IPS-18c (cell line): ENCODE measurements at regions not wholly inside any gene's neighbourhood (a gene's known extent, or its start where the extent isn't known, plus 50 kb on each side); places are given as distances from the start of the nearest gene placed in this dataset.

Experiments used
- H3K4me3 ChIP-seq: 2 replicates; pipeline ENCODE4 v1.7.0; 2013; ENCODE audit warnings: low read depth, mild to moderate bottlenecking, low read length, moderate library complexity; ENCODE audit not compliant: insufficient read depth
- H3K9me3 ChIP-seq: one replicate; pipeline ENCODE4 v1.6.1; 2013; ENCODE audit warnings: mild to moderate bottlenecking, low read length, moderate library complexity; ENCODE audit not compliant: control insufficient read depth, insufficient read depth

DNA sequence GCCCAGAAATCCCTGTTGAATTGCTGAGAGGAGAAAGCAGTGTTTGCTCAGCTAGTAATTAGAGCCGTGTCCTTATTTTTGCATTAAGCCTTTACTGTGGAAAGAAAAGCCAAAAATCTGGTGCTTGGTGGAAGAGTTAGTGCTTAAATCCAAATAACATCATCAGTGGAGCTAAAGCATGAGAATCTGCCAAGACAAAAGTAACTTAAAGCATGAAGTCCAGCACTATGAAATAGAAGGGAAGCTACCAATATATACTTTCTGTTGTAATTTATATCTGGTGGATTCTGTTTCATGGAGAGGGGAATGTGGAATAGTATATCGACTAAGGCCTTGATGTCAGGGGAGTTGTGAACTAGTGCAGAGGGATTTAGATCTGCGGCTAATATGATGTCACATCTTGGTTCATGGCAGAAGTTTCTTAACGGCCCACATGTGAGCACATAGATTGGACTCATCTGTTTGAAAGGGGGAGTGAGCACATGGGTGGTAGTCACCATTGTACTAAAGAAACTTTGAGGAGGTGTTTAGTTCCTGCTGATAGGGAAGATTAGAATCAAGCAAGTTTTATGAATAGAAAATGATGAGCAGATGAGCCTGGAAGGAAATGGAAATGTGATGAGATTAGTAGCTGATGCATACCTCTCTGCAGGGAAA is 224.4 kb upstream of the MTNR1B start:
- Histone ChIP-seq H3K4me3 (no peak overlapping the region), H3K9me3 (no peaks in the 10 kb centered on the region)

- no peaks in the 10 kb centered on the region for H3K9me3 ChIP-seq
- H3K4me3 ChIP-seq, result no peak overlapping the region
Observed at GRCh38 chr11:92750794-92751193, 218.7 kb upstream of the MTNR1B start.

DNA sequence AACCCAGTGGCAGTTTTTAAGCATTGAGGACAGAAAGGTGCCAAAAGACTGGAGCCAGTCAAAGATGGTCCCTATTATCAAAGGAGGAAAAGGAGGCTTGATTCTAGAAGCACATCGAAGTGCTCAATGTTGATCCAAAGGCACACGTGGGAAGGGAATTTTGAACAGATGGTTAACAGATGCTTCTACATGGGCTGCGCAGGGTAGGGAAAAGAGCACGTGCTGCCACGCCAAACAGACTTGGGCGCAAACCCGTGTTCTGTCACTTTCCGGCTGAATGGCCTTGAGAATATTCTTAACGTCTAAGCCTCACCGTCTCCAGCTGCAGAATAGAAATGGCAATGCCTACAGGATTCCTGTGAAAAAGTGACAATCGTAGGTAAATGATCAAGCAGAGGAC is 217.9 kb upstream of the MTNR1B start:
- H3K9me3 ChIP-seq, result no peaks in the 10 kb centered on the region

DNA sequence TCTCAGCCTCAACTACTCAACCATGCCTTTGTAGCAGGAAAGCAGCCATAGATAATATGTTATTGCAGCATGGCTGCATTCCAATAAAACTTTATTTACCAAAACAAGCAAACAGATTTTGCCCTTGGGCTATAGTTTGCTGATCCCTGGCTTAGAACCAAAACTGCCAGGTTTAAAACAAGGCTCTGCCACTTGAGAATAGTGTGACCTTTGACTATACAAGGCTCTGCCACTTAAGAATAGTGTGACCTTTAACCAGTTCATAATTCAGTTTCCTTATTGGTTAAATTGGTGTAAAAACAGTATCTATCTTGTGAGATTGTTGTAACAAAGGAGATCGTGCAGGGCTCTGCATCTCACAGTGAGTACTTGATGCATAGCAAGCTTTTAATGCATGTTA is 217.3 kb upstream of the MTNR1B start:
- Histone ChIP-seq H3K4me3 (no peak overlapping the region), H3K9me3 (no peaks in the 10 kb centered on the region)

More for the DNA sequence above, 217.9 kb upstream of the MTNR1B start:
- no peak overlapping the region for H3K4me3 ChIP-seq

DNA sequence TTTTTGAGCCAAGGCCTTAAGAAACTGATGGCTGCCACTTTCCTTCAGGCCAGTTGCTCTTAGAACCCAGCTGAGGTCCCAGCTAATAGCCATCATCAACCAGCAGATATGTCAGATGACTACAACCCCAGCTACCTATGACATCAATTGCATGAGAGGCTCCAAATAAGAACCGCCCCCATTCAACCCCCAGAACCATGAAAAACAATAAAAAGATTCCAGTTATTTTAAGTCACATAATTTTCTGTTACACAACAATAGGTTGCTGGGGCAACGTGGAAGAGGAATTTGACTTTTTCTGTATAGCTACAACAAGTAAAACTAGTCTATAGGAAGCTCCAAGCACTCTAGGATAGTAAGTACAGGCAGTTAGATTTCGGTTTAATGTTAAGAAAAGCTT is 216.3 kb upstream of the MTNR1B start:
- Histone ChIP-seq H3K9me3 (no peaks in the 10 kb centered on the region), H3K4me3 (no peak overlapping the region)

DNA sequence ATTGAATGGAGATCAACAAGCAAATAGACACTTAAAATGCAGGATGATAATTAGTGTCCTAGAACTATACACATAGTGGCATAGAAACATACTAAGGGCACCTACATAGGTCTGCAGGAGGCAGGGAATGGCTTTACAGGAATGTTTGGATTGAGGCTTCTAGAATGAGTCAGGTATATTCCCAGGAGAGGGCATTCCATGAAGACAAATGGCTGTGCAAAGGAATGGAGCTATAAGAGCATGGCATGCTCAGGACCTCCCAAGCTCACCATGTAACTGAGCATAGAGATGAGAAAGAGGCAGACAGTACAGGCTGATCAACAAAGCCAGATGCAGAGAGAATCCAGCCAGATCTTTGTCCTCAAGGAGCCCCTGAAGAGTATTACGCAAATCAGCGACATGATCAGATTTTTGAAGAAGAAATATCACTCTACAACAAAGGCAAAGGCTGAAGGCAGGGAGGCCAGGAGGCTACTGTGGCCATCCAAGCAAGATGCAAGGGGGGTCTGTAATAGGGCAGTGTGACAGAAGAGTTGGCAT is 211.1 kb upstream of the MTNR1B start:
- H3K9me3 ChIP-seq, result peaks cover 2% of the 10 kb centered on the region
- no peak overlapping the region for H3K4me3 ChIP-seq

- Histone ChIP-seq H3K9me3 (peaks cover 2% of the 10 kb centered on the region), H3K4me3 (no peak overlapping the region)
Observed at GRCh38 chr11:92759571-92760214, 209.8 kb upstream of the MTNR1B start.

DNA sequence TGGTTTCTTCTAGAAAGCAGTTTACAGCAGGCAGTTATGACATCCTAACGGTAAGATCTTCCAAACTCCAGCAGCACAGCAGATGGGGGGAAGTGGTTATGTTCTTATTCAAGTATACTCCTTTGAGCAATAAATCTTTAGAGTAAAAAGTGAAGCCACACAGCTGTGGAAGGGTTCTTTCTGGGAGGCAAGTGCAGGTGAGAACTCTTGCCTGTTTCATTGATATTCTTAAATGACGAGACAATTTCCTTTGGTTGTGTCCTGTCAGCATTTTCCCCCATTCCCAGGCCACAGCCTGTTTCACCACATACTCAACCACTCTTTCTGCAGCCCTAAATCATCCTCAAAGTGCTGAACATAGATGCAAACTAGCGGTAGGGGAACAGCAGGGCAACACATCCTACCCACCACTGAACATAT is 207.3 kb upstream of the MTNR1B start:
- peaks cover 2% of the 10 kb centered on the region for H3K9me3 ChIP-seq
- H3K4me3 ChIP-seq, result no peak overlapping the region

DNA sequence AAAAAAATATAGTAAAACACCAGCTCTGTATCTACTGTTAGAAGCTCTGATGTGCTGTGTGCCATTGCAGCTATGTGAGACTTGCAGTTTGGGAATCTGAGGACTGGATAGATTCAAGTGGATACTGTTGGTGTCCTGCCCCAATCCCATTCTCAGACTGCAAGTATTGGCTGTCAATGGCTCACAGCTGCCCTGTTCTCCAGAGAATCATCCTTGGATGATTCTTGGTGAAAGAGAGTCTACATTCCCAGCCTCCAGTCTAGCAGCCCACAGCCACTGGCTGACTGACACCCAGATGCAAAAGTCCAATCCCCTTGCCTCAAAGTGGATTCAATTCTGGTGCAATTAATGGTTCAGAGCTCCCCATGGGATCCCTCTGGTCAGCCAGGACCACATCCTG is 206.1 kb upstream of the MTNR1B start:
- H3K9me3 ChIP-seq, result peaks cover 2% of the 10 kb centered on the region

DNA sequence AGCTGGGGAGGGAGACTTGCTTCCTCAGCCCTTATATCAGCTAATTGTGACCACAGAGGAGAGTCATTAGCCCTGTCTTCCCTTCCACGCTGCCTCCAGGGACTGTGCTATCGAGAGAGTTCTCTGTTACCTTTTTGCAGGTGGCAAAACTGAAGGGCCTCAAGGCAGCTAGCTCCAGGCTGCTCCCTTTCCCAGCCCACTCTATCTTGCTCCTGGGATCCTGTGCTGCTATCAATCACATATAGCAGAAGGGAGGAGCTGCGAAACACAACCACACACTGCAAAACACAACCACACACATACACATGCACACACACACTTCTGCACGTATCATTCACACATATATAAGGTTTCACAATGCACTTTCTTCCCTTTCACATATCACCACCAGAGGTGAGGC is 205.3 kb upstream of the MTNR1B start:
- no peak overlapping the region for H3K4me3 ChIP-seq
- H3K9me3 ChIP-seq, result peaks cover 2% of the 10 kb centered on the region

More for the DNA sequence above, 206.1 kb upstream of the MTNR1B start:
- no peak overlapping the region for H3K4me3 ChIP-seq

GRCh38 chr11:92765082-92765840 is 204.2 kb upstream of the MTNR1B start:
- no peak overlapping the region for H3K4me3 ChIP-seq
- H3K9me3 ChIP-seq, result no peaks in the 10 kb centered on the region

- Histone ChIP-seq H3K4me3 (no peak overlapping the region), H3K9me3 (no peaks in the 10 kb centered on the region)
Observed at GRCh38 chr11:92765965-92766371, 203.5 kb upstream of the MTNR1B start.

DNA sequence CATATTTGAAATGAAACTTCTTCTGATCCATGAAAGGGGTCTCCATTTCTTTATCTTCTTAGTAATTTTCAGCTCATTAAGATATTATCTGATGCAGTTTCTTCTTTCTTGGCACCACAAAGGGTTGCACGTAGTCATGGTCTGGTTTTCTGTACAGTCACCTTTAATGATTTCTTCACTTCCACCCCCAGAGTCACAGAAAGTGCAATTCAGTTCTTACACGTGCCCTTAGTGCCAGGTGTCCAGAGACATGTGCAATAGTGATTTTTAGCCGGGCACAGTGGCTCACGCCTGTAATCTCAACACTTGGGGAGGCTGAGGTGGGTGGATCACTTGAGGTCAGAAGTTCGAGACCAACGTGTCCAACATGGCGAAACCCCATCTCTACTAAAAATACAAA is 202.8 kb upstream of the MTNR1B start:
- no peaks in the 10 kb centered on the region for H3K9me3 ChIP-seq
- no peak overlapping the region for H3K4me3 ChIP-seq

DNA sequence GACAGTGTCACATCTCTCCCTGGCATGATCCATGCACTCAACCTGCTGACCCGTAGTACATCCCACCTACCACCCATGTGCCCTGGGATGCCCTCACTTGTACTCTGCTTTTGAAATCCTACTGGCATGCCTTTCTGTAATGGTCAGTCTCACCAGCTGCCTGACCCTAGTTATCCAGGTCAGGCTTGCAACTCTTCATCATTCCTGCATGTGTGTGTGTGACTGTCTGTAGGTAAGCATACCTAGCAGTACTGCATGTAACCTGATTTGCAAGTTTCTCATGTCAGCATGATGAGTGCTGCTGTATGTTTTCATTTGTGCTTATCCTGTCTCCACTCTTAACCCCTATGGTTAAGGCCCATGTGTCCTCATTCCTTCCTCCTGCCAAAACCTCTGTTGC is 202.0 kb upstream of the MTNR1B start:
- Histone ChIP-seq H3K4me3 (no peak overlapping the region), H3K9me3 (no peaks in the 10 kb centered on the region)

DNA sequence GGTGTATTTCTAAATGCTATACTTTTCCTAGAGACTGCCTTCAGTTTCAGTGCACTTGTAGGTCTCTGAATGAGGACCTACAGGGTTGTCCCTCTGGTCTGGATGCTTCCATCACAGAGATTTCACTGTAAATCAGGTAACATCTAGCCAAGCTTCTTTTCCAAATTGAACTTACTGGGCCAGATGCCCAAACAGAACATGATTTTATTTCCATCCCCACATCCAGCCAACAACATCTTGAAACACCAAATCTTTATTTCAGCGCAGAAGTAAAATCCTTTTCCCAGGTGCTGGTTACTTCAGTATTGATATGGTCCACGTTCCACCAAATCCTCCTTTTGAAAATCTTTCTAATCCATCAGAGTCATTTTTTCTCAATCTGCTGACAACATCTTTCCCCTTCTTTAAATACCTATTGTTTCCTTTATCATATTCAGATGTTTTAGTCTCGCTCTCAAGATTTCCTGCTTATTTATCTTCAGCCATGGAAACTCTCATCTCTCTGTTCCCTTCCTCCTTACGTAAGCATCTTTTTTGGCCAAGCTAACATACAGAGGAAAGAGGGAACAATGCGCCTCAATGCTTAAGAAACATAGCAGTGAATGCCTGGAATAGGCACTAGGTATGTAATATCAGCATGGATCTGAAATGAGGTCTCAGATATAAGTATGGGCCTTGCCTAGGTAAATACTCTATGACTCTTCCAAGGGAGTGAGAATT is 201.2 kb upstream of the MTNR1B start:
- Histone ChIP-seq H3K4me3 (no peak overlapping the region), H3K9me3 (no peaks in the 10 kb centered on the region)

GRCh38 chr11:92769112-92769511 is 200.3 kb upstream of the MTNR1B start:
- no peak overlapping the region for H3K4me3 ChIP-seq
- H3K9me3 ChIP-seq, result no peaks in the 10 kb centered on the region

DNA sequence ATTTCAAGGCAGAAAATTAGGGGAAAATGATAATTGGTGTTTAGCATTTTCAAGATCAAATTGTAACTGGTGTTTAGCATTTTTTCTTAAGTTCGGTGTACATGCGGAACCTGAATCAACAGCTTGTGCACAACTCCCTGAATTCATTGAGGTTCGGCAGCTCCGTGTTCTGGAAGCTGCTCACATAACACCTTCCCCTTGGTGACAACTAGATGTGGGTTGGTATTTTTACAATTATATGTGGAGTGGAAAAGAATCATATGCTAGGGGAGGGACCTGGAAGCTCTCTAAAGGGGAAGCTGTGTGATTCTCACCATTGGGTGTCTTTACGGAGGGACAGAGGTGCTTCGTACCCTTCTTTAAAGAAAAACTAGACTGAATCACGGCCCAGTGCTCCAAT is 199.0 kb upstream of the MTNR1B start:
- H3K9me3 ChIP-seq, result no peaks in the 10 kb centered on the region
- H3K4me3 ChIP-seq, result no peak overlapping the region
